ENCODE measurements at regions not wholly inside any gene's neighbourhood (a gene's known extent, or its start where the extent isn't known, plus 50 kb on each side); places are given as distances from the start of the nearest gene placed in this dataset.

- TF ChIP-seq CTCF (IDR thresholded peaks at IDR 0.05; ENCODE audit: borderline replicate concordance, extremely low read depth, low read length, poor library complexity, severe bottlenecking), result no peak
- TF ChIP-seq EZH2 (IDR thresholded peaks at IDR 0.05; ENCODE audit: borderline replicate concordance, low read depth, low read length, severe bottlenecking), result no peak
Measured at GRCh38 chr21:14734191-14734590, 188.1 kb upstream of the SAMSN1 start.
